ENCODE measurements at regions not wholly inside any gene's neighbourhood (a gene's known extent, or its start where the extent isn't known, plus 50 kb on each side); places are given as distances from the start of the nearest gene placed in this dataset.

GRCh38 chr17:77733576-77734296, 224.8 kb upstream of the TNRC6C start:
- TF ChIP-seq CTCF (conservative IDR thresholded peaks at IDR 0.05) = no peak
- TF ChIP-seq EZH2 (IDR thresholded peaks at IDR 0.05; ENCODE audit: low read depth) = no peak
